Chondrocyte (in vitro differentiated cells): ENCODE measurements at regions not wholly inside any gene's neighbourhood (a gene's known extent, or its start where the extent isn't known, plus 50 kb on each side); places are given as distances from the start of the nearest gene placed in this dataset.
"Not testable (repeated sequence)": the region's sequence is repeated elsewhere in the genome, so short reads cannot be mapped to it uniquely, and the experiment has no call there.

Experiments
- DNase-seq: peaks from one replicate; pipeline ENCODE4 v3.0.0; 2021; ENCODE audit warnings: mixed read lengths, low spot score
- H3K27ac Mint-ChIP-seq: one replicate; pipeline ENCODE4 v1.8.0; 2021; ENCODE audit warnings: mild to moderate bottlenecking, moderate library complexity, mixed read lengths; ENCODE audit not compliant: unreplicated experiment
- H3K27me3 Mint-ChIP-seq: 2 replicates; pipeline ENCODE4 v1.8.0; 2021; ENCODE audit warnings: low read depth, mixed read lengths
- H3K36me3 Mint-ChIP-seq: 2 replicates; pipeline ENCODE4 v1.8.0; 2021; ENCODE audit warnings: low read depth, mixed read lengths
- H3K4me1 Mint-ChIP-seq: 2 replicates; pipeline ENCODE4 v1.8.0; 2021; ENCODE audit warnings: low read depth, mild to moderate bottlenecking, mixed read lengths
- H3K4me3 Mint-ChIP-seq: one replicate; pipeline ENCODE4 v1.8.0; 2021; ENCODE audit warnings: mild to moderate bottlenecking, moderate library complexity, mixed read lengths; ENCODE audit not compliant: unreplicated experiment
- H3K9me3 Mint-ChIP-seq: 2 replicates; pipeline ENCODE4 v1.8.0; 2021; ENCODE audit warnings: low read depth, mixed read lengths
- TF ChIP-seq, protein P1 (sequence below): fragments of 200-600 bp; sonication (generic); IDR thresholded peaks from 2 replicates; pipeline ENCODE4 v1.5.0; 2021; ENCODE audit warnings: antibody characterized with exemption, mild to moderate bottlenecking, moderate library complexity

DNA sequence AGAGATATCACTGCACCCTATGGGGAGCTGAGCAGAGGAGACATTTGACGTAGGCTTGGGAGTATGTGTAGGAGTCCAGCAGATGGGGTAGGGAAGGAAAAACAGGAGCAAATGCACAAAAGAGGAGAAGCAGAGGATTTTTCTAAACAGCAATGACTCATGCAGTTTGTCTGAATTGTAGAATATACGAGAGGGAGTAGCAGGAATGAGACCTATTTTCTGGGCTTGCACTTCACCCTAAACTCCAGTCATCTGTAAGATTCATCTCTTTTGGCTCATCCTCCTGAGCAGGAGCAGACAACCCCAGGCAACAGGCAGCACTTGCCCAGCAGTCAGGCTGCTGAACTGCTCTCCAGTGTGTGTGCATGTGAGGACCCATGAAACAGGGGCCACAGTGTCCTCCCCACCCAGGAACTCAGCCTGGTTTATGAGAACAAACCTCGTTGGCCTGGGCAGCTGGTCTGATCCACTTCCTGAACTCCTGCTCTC, 100.2 kb upstream of the CDC42EP3 start:
- Mint-ChIP-seq H3K9me3 (no peaks in the 10 kb centered on the region), H3K4me1 (peaks cover 94% of the 10 kb centered on the region), H3K27ac (peak overlapping the region; percentile 86), H3K36me3 (no peaks in the 10 kb centered on the region), H3K27me3 (no peaks in the 10 kb centered on the region), H3K4me3 (no peak overlapping the region)
- DNase-seq = no peak
- TF ChIP-seq, protein P1, sequence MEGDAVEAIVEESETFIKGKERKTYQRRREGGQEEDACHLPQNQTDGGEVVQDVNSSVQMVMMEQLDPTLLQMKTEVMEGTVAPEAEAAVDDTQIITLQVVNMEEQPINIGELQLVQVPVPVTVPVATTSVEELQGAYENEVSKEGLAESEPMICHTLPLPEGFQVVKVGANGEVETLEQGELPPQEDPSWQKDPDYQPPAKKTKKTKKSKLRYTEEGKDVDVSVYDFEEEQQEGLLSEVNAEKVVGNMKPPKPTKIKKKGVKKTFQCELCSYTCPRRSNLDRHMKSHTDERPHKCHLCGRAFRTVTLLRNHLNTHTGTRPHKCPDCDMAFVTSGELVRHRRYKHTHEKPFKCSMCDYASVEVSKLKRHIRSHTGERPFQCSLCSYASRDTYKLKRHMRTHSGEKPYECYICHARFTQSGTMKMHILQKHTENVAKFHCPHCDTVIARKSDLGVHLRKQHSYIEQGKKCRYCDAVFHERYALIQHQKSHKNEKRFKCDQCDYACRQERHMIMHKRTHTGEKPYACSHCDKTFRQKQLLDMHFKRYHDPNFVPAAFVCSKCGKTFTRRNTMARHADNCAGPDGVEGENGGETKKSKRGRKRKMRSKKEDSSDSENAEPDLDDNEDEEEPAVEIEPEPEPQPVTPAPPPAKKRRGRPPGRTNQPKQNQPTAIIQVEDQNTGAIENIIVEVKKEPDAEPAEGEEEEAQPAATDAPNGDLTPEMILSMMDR = no peak

- Mint-ChIP-seq H3K4me1 (peaks cover 89% of the 10 kb centered on the region), H3K4me3 (no peak overlapping the region), H3K27ac (no peak overlapping the region), H3K36me3 (no peaks in the 10 kb centered on the region), H3K9me3 (no peaks in the 10 kb centered on the region), H3K27me3 (no peaks in the 10 kb centered on the region)
- no peak for DNase-seq
- TF ChIP-seq, protein P1 = no peak
These were observed 102.1 kb upstream of the CDC42EP3 start for GRCh38 chr2:37773371-37774130.

DNA sequence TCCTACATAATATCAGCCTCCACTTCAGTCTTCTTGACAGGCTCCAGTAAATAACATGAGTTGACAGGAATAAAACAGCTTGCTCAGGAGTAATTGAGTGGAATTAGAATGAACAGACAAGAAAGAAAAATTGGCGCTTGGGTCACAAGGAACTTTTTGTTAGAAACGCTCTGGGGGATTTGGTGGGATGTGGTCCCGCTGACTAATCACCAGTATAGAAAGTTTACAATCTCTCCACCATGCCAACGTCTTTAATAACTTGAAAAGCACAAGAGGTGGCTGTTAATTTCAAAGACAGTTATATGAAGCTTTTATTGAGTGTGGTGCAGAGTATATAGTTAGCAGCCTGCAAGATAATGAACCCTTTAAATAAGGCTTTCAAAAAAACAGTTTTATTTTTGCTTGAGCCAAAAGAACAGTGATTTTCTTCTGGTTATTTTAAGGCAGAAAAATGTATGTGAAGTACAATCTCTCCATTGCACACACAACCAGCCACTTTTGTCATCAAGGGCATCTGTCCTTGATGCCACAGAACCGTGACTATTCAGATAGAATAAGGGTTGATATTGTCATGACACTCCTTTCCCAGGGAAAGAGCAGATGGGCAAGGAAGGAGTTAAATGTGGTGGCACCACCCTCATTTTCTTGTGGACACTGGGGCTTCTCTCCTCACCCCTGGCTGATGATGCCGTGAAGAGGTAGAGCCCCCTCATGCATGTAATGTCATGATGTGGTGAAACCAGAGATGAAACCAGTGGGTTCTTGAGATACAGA, 102.9 kb upstream of the CDC42EP3 start:
- H3K27ac Mint-ChIP-seq = peak overlapping the region; percentile 69
- H3K27me3 Mint-ChIP-seq, H3K4me3 Mint-ChIP-seq, H3K9me3 Mint-ChIP-seq, DNase-seq, H3K36me3 Mint-ChIP-seq: not testable (repeated sequence)
- peaks cover 86% of the 10 kb centered on the region for H3K4me1 Mint-ChIP-seq

GRCh38 chr2:37774976-37775907, 103.8 kb upstream of the CDC42EP3 start:
- peak overlapping the region; percentile 92 for H3K27ac Mint-ChIP-seq
- H3K9me3 Mint-ChIP-seq = no peaks in the 10 kb centered on the region
- peak overlapping the region; percentile 2 for H3K4me3 Mint-ChIP-seq
- H3K4me1 Mint-ChIP-seq = peaks cover 87% of the 10 kb centered on the region
- H3K36me3 Mint-ChIP-seq = no peaks in the 10 kb centered on the region
- DNase-seq = no peak
- TF ChIP-seq, protein P1 = no peak
- no peaks in the 10 kb centered on the region for H3K27me3 Mint-ChIP-seq

- peak overlapping the region; percentile 2 for H3K4me3 Mint-ChIP-seq
- no peaks in the 10 kb centered on the region for H3K27me3 Mint-ChIP-seq
- no peak for DNase-seq
- no peaks in the 10 kb centered on the region for H3K9me3 Mint-ChIP-seq
- TF ChIP-seq, protein P1 = no peak
- peaks cover 91% of the 10 kb centered on the region for H3K4me1 Mint-ChIP-seq
- no peaks in the 10 kb centered on the region for H3K36me3 Mint-ChIP-seq
- H3K27ac Mint-ChIP-seq = peak overlapping the region; percentile 92
These were observed 104.4 kb upstream of the CDC42EP3 start for GRCh38 chr2:37775908-37776250.
